Tibial artery (tissue), 4 donors: ENCODE measurements at regions not wholly inside any gene's neighbourhood (a gene's known extent, or its start where the extent isn't known, plus 50 kb on each side); places are given as distances from the start of the nearest gene placed in this dataset.

Experiments
- DNase-seq, 2 donors: peaks; one replicate each; pipeline ENCODE4 v3.0.0-alpha.2; 2019
- H3K27ac ChIP-seq, 2 donors: fragments of 200-600 bp; sonication (generic) in 1 of 2; 1 replicate in 1 of 2; 2 replicates in 1 of 2; pipeline ENCODE4 v1.5.1; 2018 to 2019; ENCODE audit warnings: mild to moderate bottlenecking in 1 of 2
- H3K27me3 ChIP-seq, 2 donors: fragments of 200-600 bp; sonication (generic) in 1 of 2; one replicate each; pipeline versions ENCODE4 v1.5.1 to v1.6.0; 2016 to 2019
- H3K36me3 ChIP-seq, 3 donors: fragments of 200-600 bp; sonication (generic) in 2 of 3; one replicate each; pipeline ENCODE4 v1.5.1; 2016 to 2019; ENCODE audit warnings: mild to moderate bottlenecking in 2 of 3
- H3K4me1 ChIP-seq, 4 donors: fragments of 200-600 bp; sonication (generic) in 2 of 4; 1 replicate in 3 of 4; 2 replicates in 1 of 4; pipeline ENCODE4 v1.5.1; 2016 to 2019
- H3K4me3 ChIP-seq, 2 donors: fragments of 200-600 bp; sonication (generic) in 1 of 2; 1 replicate in 1 of 2; 2 replicates in 1 of 2; pipeline ENCODE4 v1.5.1; 2018 to 2019; ENCODE audit warnings: mild to moderate bottlenecking in 2 of 2
- H3K9me3 ChIP-seq, 3 donors: fragments of 200-600 bp; sonication (generic) in 1 of 3; one replicate each; pipeline ENCODE4 v1.5.1; 2016 to 2019
- CTCF ChIP-seq, 2 experiments: fragments of 200-600 bp in 1 of 2; fragments of 450-650 bp in 1 of 2; IDR thresholded peaks; one replicate each; pipeline ENCODE4 v1.5.1; 2017 to 2019; ENCODE audit warnings: antibody characterized with exemption in 2 of 2, mild to moderate bottlenecking in 1 of 2, moderate library complexity in 1 of 2
- intact Hi-C: fragments of 100-400 bp; cut with DNase I; formaldehyde crosslinking; loops from one replicate; pipeline ENCODE4 v1.15.0; 2023; ENCODE audit warnings: low total_unique reads

GRCh38 chr4:71677568-71677967 is 106.3 kb downstream of the GC start:
- H3K4me1 ChIP-seq, result no peaks in the 10 kb centered on the region
- H3K9me3 ChIP-seq, result no peaks in the 10 kb centered on the region
- H3K36me3 ChIP-seq, result no peaks in the 10 kb centered on the region
- no peak overlapping the region for H3K27ac ChIP-seq
- no peaks in the 10 kb centered on the region for H3K27me3 ChIP-seq
- H3K4me3 ChIP-seq, result no peak overlapping the region
- intact Hi-C loops, result no loop called here
- TF ChIP-seq CTCF (IDR thresholded peaks at IDR 0.05), result no peak
- no peak for DNase-seq

GRCh38 chr4:71669291-71669690 is 114.6 kb downstream of the GC start:
- Histone ChIP-seq H3K27ac (no peak overlapping the region), H3K4me3 (no peak overlapping the region), H3K9me3 (no peaks in the 10 kb centered on the region), H3K4me1 (no peaks in the 10 kb centered on the region), H3K27me3 (peaks cover 0 to 3% of the 10 kb centered on the region in 2 donors), H3K36me3 (no peaks in the 10 kb centered on the region)
- no peak for TF ChIP-seq CTCF (IDR thresholded peaks at IDR 0.05)
- intact Hi-C loops, result no loop called here
- no peak for DNase-seq

GRCh38 chr4:71665358-71665757 is 118.5 kb downstream of the GC start:
- H3K4me3 ChIP-seq, result no peak overlapping the region
- intact Hi-C loops, result no loop called here
- H3K27me3 ChIP-seq, result peaks cover 0 to 3% of the 10 kb centered on the region in 2 donors
- no peak for TF ChIP-seq CTCF (IDR thresholded peaks at IDR 0.05)
- H3K9me3 ChIP-seq, result no peaks in the 10 kb centered on the region
- H3K36me3 ChIP-seq, result no peaks in the 10 kb centered on the region
- H3K27ac ChIP-seq, result no peak overlapping the region
- DNase-seq, result no peak
- no peaks in the 10 kb centered on the region for H3K4me1 ChIP-seq

- TF ChIP-seq CTCF (IDR thresholded peaks at IDR 0.05), result no peak
- Histone ChIP-seq H3K4me1 (no peaks in the 10 kb centered on the region), H3K27ac (no peak overlapping the region), H3K27me3 (peaks cover 0 to 3% of the 10 kb centered on the region in 2 donors), H3K9me3 (no peaks in the 10 kb centered on the region), H3K4me3 (no peak overlapping the region), H3K36me3 (no peaks in the 10 kb centered on the region)
- intact Hi-C loops, result no loop called here
- DNase-seq, result no peak
Measured at GRCh38 chr4:71664366-71664765, 119.5 kb downstream of the GC start.

- H3K9me3 ChIP-seq, result no peaks in the 10 kb centered on the region
- DNase-seq, result no peak
- no peaks in the 10 kb centered on the region for H3K4me1 ChIP-seq
- no peak for TF ChIP-seq CTCF (IDR thresholded peaks at IDR 0.05)
- H3K4me3 ChIP-seq, result no peak overlapping the region
- H3K27ac ChIP-seq, result no peak overlapping the region
- intact Hi-C loops, result no loop called here
- peaks cover 0 to 3% of the 10 kb centered on the region in 2 donors for H3K27me3 ChIP-seq
- H3K36me3 ChIP-seq, result no peaks in the 10 kb centered on the region
Measured at GRCh38 chr4:71663780-71664179, 120.1 kb downstream of the GC start.

GRCh38 chr4:71659979-71660378 is 123.9 kb downstream of the GC start:
- H3K27ac ChIP-seq, result no peak overlapping the region
- H3K27me3 ChIP-seq, result no peaks in the 10 kb centered on the region
- no peaks in the 10 kb centered on the region for H3K4me1 ChIP-seq
- intact Hi-C loops, result no loop called here
- no peak for DNase-seq
- H3K9me3 ChIP-seq, result no peaks in the 10 kb centered on the region
- no peak overlapping the region for H3K4me3 ChIP-seq
- no peak for TF ChIP-seq CTCF (IDR thresholded peaks at IDR 0.05)
- no peaks in the 10 kb centered on the region for H3K36me3 ChIP-seq
